Nephron progenitor cell (in vitro differentiated cells): ENCODE measurements at regions not wholly inside any gene's neighbourhood (a gene's known extent, or its start where the extent isn't known, plus 50 kb on each side); places are given as distances from the start of the nearest gene placed in this dataset.

Experiments used
- DNase-seq: peaks from one replicate; pipeline ENCODE4 v3.0.0; 2021
- H3K27ac Mint-ChIP-seq: 2 replicates; pipeline ENCODE4 v1.8.0; 2021; ENCODE audit warnings: mild to moderate bottlenecking, moderate library complexity, mixed read lengths
- H3K27me3 Mint-ChIP-seq: 2 replicates; pipeline ENCODE4 v1.8.0; 2021; ENCODE audit warnings: mild to moderate bottlenecking, low read depth, mixed read lengths; ENCODE audit not compliant: poor library complexity
- H3K36me3 Mint-ChIP-seq: 2 replicates; pipeline ENCODE4 v1.8.0; 2021; ENCODE audit warnings: low read depth, mixed read lengths
- H3K4me1 Mint-ChIP-seq: 2 replicates; pipeline ENCODE4 v1.8.0; 2021; ENCODE audit warnings: mixed read lengths
- H3K4me3 Mint-ChIP-seq: 2 replicates; pipeline ENCODE4 v1.8.0; 2021; ENCODE audit warnings: mild to moderate bottlenecking, moderate library complexity, mixed read lengths
- H3K9me3 Mint-ChIP-seq: 2 replicates; pipeline ENCODE4 v1.8.0; 2021; ENCODE audit warnings: mild to moderate bottlenecking, moderate library complexity, mixed read lengths
- TF ChIP-seq, protein P1 (sequence below): fragments of 200-600 bp; sonication (generic); IDR thresholded peaks from 2 replicates; pipeline ENCODE4 v1.5.0; 2021; ENCODE audit warnings: antibody characterized with exemption

DNA sequence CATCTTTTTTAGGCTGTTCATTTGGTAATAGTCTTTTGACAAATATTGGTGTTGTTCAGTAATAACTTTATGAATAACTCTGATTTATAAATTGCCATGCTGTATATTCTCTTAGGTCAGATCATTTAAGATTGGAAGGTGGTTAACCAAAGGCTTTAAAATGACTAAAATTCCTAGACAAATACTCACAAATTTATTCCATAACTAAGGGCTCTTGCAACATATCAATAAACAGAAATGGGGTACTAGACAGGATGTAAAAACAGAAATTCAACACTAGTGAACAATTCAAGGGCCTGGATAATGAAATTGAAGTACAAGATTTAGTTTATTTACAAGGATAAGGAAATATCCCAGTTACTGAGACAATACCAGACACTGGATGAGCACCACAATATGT is 328.6 kb downstream of the PCDH19 start:
- Mint-ChIP-seq H3K27me3 (no peaks in the 10 kb centered on the region), H3K27ac (no peak overlapping the region), H3K36me3 (peaks cover 7% of the 10 kb centered on the region), H3K4me1 (peaks cover 61% of the 10 kb centered on the region), H3K9me3 (peaks cover 14% of the 10 kb centered on the region), H3K4me3 (no peak overlapping the region)
- DNase-seq = no peak
- TF ChIP-seq, protein P1, sequence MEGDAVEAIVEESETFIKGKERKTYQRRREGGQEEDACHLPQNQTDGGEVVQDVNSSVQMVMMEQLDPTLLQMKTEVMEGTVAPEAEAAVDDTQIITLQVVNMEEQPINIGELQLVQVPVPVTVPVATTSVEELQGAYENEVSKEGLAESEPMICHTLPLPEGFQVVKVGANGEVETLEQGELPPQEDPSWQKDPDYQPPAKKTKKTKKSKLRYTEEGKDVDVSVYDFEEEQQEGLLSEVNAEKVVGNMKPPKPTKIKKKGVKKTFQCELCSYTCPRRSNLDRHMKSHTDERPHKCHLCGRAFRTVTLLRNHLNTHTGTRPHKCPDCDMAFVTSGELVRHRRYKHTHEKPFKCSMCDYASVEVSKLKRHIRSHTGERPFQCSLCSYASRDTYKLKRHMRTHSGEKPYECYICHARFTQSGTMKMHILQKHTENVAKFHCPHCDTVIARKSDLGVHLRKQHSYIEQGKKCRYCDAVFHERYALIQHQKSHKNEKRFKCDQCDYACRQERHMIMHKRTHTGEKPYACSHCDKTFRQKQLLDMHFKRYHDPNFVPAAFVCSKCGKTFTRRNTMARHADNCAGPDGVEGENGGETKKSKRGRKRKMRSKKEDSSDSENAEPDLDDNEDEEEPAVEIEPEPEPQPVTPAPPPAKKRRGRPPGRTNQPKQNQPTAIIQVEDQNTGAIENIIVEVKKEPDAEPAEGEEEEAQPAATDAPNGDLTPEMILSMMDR = no peak

DNA sequence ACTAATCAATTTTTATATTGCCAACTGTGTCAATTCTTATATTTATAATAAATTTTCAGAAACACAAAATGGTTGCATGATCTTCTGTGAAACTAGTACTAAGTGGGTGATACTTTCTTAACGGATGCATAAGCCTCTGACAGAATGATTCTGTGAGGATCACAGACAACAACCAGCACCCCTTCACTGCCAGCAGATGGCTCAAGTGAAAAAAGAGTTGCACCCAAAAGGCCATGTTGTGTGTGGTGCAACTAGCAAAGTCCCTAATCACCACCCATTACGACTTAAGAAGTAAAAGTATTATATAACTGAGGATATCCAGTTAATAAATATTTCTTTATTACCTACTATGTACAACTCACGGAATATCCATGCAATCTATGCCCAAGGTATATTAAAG is 334.0 kb downstream of the PCDH19 start:
- DNase-seq = no peak
- no peaks in the 10 kb centered on the region for H3K27me3 Mint-ChIP-seq
- no peak overlapping the region for H3K27ac Mint-ChIP-seq
- no peak overlapping the region for H3K4me3 Mint-ChIP-seq
- peaks cover 22% of the 10 kb centered on the region for H3K4me1 Mint-ChIP-seq
- no peaks in the 10 kb centered on the region for H3K9me3 Mint-ChIP-seq
- TF ChIP-seq, protein P1 = no peak
- H3K36me3 Mint-ChIP-seq = no peaks in the 10 kb centered on the region

GRCh38 chrX:100072336-100072735 is 337.7 kb downstream of the PCDH19 start:
- Mint-ChIP-seq H3K4me1 (no peaks in the 10 kb centered on the region), H3K36me3 (no peaks in the 10 kb centered on the region), H3K4me3 (no peak overlapping the region), H3K9me3 (no peaks in the 10 kb centered on the region), H3K27me3 (peaks cover 3% of the 10 kb centered on the region), H3K27ac (no peak overlapping the region)
- TF ChIP-seq, protein P1 = no peak
- DNase-seq = no peak

DNA sequence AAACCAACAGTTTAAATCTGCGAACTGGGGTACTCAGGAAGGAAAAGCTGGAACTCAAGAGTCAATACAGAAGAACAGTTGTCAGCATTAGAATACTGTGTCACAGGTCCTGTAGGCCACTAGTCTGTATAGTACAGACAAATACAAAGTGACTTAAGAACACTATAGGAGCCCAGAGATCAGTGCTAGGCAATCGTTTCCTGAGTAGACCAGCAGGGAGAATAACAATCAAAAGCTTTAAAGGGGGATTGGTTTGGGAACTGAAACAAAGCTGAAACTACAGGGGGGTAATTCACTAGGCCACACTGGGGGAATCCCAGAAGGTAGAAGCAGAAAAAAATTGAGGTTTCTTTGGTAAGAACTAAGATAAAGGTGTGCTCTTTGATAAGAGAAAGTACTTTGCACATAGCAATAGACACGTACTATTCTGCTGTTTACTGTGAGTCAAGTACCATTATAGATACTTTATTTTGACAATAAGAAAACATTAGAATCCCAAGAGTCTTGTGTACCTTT is 339.7 kb downstream of the PCDH19 start:
- no peaks in the 10 kb centered on the region for H3K4me1 Mint-ChIP-seq

DNA sequence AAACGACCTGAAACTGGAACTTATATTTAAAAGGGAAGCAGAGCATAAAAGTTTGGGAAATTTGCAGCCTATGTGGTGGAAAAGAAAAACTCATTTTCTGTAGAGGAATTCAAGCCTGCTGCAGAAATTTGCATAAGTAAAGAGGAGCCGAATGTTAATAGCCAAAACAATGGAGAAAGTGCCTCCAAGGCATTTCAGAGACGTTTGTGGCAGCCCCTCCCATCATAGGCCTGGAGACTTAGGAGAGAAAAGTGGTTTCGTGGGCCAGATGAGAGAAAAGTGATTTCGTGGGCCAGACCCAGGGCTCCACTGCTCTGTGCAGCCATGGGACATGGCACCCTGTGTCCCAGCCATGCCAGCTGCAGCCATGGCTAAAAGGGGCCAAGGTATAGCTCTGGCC is 361.9 kb downstream of the PCDH19 start:
- Mint-ChIP-seq H3K4me1 (no peaks in the 10 kb centered on the region), H3K4me3 (no peak overlapping the region), H3K27ac (no peak overlapping the region), H3K36me3 (peaks cover 7% of the 10 kb centered on the region), H3K27me3 (no peaks in the 10 kb centered on the region), H3K9me3 (peaks cover 34% of the 10 kb centered on the region)
- DNase-seq = no peak
- TF ChIP-seq, protein P1 = no peak

More for the DNA sequence above, 339.7 kb downstream of the PCDH19 start:
- no peaks in the 10 kb centered on the region for H3K9me3 Mint-ChIP-seq
- no peak overlapping the region for H3K4me3 Mint-ChIP-seq
- H3K27ac Mint-ChIP-seq = no peak overlapping the region
- H3K27me3 Mint-ChIP-seq = peaks cover 3% of the 10 kb centered on the region
- TF ChIP-seq, protein P1 = no peak
- H3K36me3 Mint-ChIP-seq = no peaks in the 10 kb centered on the region
- no peak for DNase-seq
